HEK293 (cell line): ENCODE measurements at regions not wholly inside any gene's neighbourhood (a gene's known extent, or its start where the extent isn't known, plus 50 kb on each side); places are given as distances from the start of the nearest gene placed in this dataset.

Experiments used
- CTCF ChIA-PET: fragments of 350-600 bp; formaldehyde crosslinking; extraction: SDS; loops from one replicate; lab custom pipeline; 2021; ENCODE audit warnings: antibody characterized with exemption; lab: Yijun Ruan, JAX
- POLR2A ChIA-PET: fragments of 300-600 bp; formaldehyde crosslinking; extraction: SDS; loops from one replicate; lab custom pipeline; 2020; ENCODE audit warnings: antibody characterized with exemption, inconsistent platforms; lab: Yijun Ruan, JAX
- H3K27ac ChIP-seq: fragments of 200-500 bp; sonication (Bioruptor generic); 2 replicates; pipeline ENCODE4 v1.5.1; 2014; ENCODE audit warnings: low read depth, low read length, control low read depth, inconsistent platforms; ENCODE audit errors: extremely low read depth
- H3K36me3 ChIP-seq, 2 experiments: fragments of 200-500 bp in 1 of 2; sonication (Bioruptor generic) in 1 of 2; 1 replicate in 1 of 2; 2 replicates in 1 of 2; pipeline ENCODE4 v1.5.1; 2014 to 2017; ENCODE audit warnings: inconsistent platforms in 2 of 2, low read length in 2 of 2; ENCODE audit not compliant: control insufficient read depth in 2 of 2, insufficient read depth in 1 of 2
- H3K4me1 ChIP-seq: fragments of 200-500 bp; sonication (Bioruptor generic); 2 replicates; pipeline ENCODE4 v1.5.1; 2014; ENCODE audit warnings: mild to moderate bottlenecking, low read length, inconsistent platforms; ENCODE audit not compliant: control insufficient read depth, insufficient read depth
- H3K4me3 ChIP-seq: 2 replicates; pipeline ENCODE4 v1.5.1; 2011; ENCODE audit warnings: low read depth, mild to moderate bottlenecking, control low read depth, low read length, moderate library complexity
- H3K9me3 ChIP-seq: fragments of 200-500 bp; sonication (Bioruptor generic); 2 replicates; pipeline ENCODE4 v1.5.1; 2014; ENCODE audit warnings: low read depth, low read length, inconsistent platforms; ENCODE audit not compliant: control insufficient read depth, insufficient read depth
- GLIS1 ChIP-seq: fragments of 450-650 bp; formaldehyde crosslinking; IDR thresholded peaks from 2 replicates; pipeline ENCODE4 v1.5.1; 2016; ENCODE audit warnings: missing biosample characterization, missing genetic modification characterization
- REPIN1 ChIP-seq: fragments of 450-650 bp; formaldehyde crosslinking; IDR thresholded peaks from 2 replicates; pipeline ENCODE4 v1.5.1; 2017; ENCODE audit warnings: missing biosample characterization, missing genetic modification characterization, low read depth
- SCRT1 ChIP-seq: fragments of 450-650 bp; formaldehyde crosslinking; IDR thresholded peaks from 2 replicates; pipeline ENCODE4 v1.5.1; 2016; ENCODE audit warnings: missing biosample characterization, missing genetic modification characterization, borderline replicate concordance
- YY2 ChIP-seq: fragments of 450-650 bp; formaldehyde crosslinking; IDR thresholded peaks from 2 replicates; pipeline ENCODE4 v1.5.1; 2016; ENCODE audit warnings: missing biosample characterization, missing genetic modification characterization
- ZBTB21 ChIP-seq: fragments of 450-650 bp; formaldehyde crosslinking; IDR thresholded peaks from 2 replicates; pipeline ENCODE4 v1.5.1; 2017; ENCODE audit warnings: missing biosample characterization, missing genetic modification characterization
- ZFP41 ChIP-seq: fragments of 450-650 bp; formaldehyde crosslinking; IDR thresholded peaks from 2 replicates; pipeline ENCODE4 v1.5.1; 2016; ENCODE audit warnings: missing biosample characterization, missing genetic modification characterization, borderline replicate concordance
- ZNF174 ChIP-seq: fragments of 450-650 bp; formaldehyde crosslinking; IDR thresholded peaks from 2 replicates; pipeline ENCODE4 v1.5.0; 2017; ENCODE audit warnings: missing biosample characterization, mild to moderate bottlenecking, missing genetic modification characterization
- ZNF175 ChIP-seq: fragments of 450-650 bp; formaldehyde crosslinking; IDR thresholded peaks from 2 replicates; pipeline ENCODE4 v1.5.1; 2016; ENCODE audit warnings: missing biosample characterization, missing genetic modification characterization
- ZNF211 ChIP-seq: fragments of 450-650 bp; formaldehyde crosslinking; IDR thresholded peaks from 2 replicates; pipeline ENCODE4 v1.5.1; 2016; ENCODE audit warnings: low read depth, missing biosample characterization, missing genetic modification characterization
- ZNF214 ChIP-seq: fragments of 450-650 bp; formaldehyde crosslinking; IDR thresholded peaks from 2 replicates; pipeline ENCODE4 v1.5.1; 2017; ENCODE audit warnings: missing biosample characterization, mild to moderate bottlenecking, missing genetic modification characterization, borderline replicate concordance
- ZNF24 ChIP-seq: fragments of 450-650 bp; formaldehyde crosslinking; IDR thresholded peaks from 2 replicates; pipeline ENCODE4 v1.5.1; 2016; ENCODE audit warnings: missing biosample characterization, missing genetic modification characterization
- ZNF311 ChIP-seq: fragments of 450-650 bp; formaldehyde crosslinking; IDR thresholded peaks from 2 replicates; pipeline ENCODE4 v1.5.1; 2017; ENCODE audit warnings: missing biosample characterization, missing genetic modification characterization, borderline replicate concordance
- ZNF510 ChIP-seq: fragments of 450-650 bp; formaldehyde crosslinking; IDR thresholded peaks from 2 replicates; pipeline ENCODE4 v1.5.1; 2018; ENCODE audit warnings: mild to moderate bottlenecking, missing genetic modification characterization, missing biosample characterization; ENCODE audit not compliant: insufficient replicate concordance
- ZNF530 ChIP-seq: fragments of 450-650 bp; formaldehyde crosslinking; IDR thresholded peaks from 2 replicates; pipeline ENCODE4 v1.5.1; 2016; ENCODE audit warnings: low read depth, missing biosample characterization, missing genetic modification characterization
- ZNF585B ChIP-seq: fragments of 450-650 bp; formaldehyde crosslinking; IDR thresholded peaks from 2 replicates; pipeline ENCODE4 v1.5.1; 2016; ENCODE audit warnings: missing biosample characterization, missing genetic modification characterization
- ZNF596 ChIP-seq: fragments of 450-650 bp; IDR thresholded peaks from 2 replicates; pipeline ENCODE4 v1.5.0; 2018; ENCODE audit warnings: missing biosample characterization, mild to moderate bottlenecking, missing genetic modification characterization, moderate library complexity
- ZNF629 ChIP-seq: fragments of 450-650 bp; formaldehyde crosslinking; IDR thresholded peaks from 2 replicates; pipeline ENCODE4 v1.5.1; 2017; ENCODE audit warnings: missing biosample characterization, missing genetic modification characterization
- ZNF658 ChIP-seq: fragments of 450-650 bp; formaldehyde crosslinking; IDR thresholded peaks from 2 replicates; pipeline ENCODE4; 2016; ENCODE audit warnings: missing biosample characterization, missing genetic modification characterization
- ZNF830 ChIP-seq: fragments of 450-650 bp; IDR thresholded peaks from 2 replicates; pipeline ENCODE4 v1.5.0; 2018; ENCODE audit warnings: missing biosample characterization, missing genetic modification characterization, low read depth, mild to moderate bottlenecking, moderate library complexity
- ZSCAN16 ChIP-seq: fragments of 450-650 bp; formaldehyde crosslinking; IDR thresholded peaks from 2 replicates; pipeline ENCODE4 v1.5.1; 2016; ENCODE audit warnings: missing biosample characterization, missing genetic modification characterization
- TF ChIP-seq, protein P1 (sequence below): fragments of 450-650 bp; formaldehyde crosslinking; IDR thresholded peaks from 2 replicates; pipeline ENCODE4 v1.5.1; 2017; ENCODE audit warnings: missing biosample characterization, missing genetic modification characterization
- TF ChIP-seq, protein P2 (sequence below): fragments of 450-650 bp; formaldehyde crosslinking; IDR thresholded peaks from 2 replicates; pipeline ENCODE4 v1.5.1; 2016; ENCODE audit warnings: missing biosample characterization, missing genetic modification characterization
- TF ChIP-seq, protein P3 (sequence below): fragments of 450-650 bp; formaldehyde crosslinking; IDR thresholded peaks from 2 replicates; pipeline ENCODE4 v1.5.1; 2016; ENCODE audit warnings: missing biosample characterization, missing genetic modification characterization
- TF ChIP-seq, protein P4 (sequence below): fragments of 450-650 bp; formaldehyde crosslinking; IDR thresholded peaks from 2 replicates; pipeline ENCODE4 v1.5.1; 2017; ENCODE audit warnings: missing biosample characterization, missing genetic modification characterization
- TF ChIP-seq, protein P5 (sequence below): fragments of 450-650 bp; formaldehyde crosslinking; optimal IDR thresholded peaks from 2 replicates; pipeline ENCODE3; 2016; ENCODE audit warnings: missing biosample characterization, mild to moderate bottlenecking, missing genetic modification characterization
- TF ChIP-seq, protein P6 (sequence below): fragments of 450-650 bp; formaldehyde crosslinking; IDR thresholded peaks from 2 replicates; pipeline ENCODE4 v1.5.1; 2016; ENCODE audit warnings: missing biosample characterization, missing genetic modification characterization

DNA sequence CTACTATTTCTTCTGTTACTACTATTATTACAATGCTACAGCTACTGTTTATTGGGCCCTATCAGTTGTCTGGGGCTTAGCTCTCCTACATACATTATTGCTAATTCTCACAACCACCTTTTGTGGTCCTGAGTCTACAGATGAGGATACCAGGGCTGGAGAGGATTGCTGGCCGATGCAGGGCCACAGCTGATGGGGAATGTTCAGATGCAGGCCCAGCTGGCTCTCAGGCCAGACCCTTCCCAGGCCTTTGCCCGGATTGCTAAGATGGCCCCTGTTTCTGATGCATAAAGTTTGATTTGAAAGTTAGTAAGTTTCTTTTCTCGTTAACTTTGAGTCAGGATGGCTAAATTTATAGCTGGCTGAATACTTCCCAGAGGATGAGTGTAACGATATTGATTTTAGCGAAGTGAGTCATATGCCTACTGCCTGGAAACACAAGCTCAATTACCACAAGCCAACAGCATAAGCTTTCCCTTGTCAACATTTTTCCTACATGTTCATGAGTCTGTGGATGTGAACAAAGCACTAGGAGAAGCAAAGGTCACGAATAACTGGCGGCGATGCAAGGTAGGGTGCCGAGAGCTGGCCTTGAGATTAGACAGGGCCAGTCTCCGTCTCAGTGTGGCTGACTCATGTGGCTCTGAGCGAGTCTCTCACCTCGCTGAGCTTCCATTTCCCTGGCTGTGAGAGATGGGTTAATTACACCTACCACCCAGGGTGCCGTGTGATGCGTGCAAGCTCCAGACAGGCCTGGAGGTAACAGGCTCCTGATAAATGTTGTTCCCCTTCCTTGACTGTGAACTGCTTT is 111.0 kb downstream of the BEGAIN start:
- no peak overlapping the region for H3K4me3 ChIP-seq
- peaks cover 24% of the 10 kb centered on the region for H3K4me1 ChIP-seq
- no peaks in the 10 kb centered on the region for H3K9me3 ChIP-seq
- CTCF ChIA-PET: interaction anchor here (0.6 to 2.5 kb wide), 8 partner anchors 10 to 759 kb away, joined by 3 to 12 read pairs (median 4); no protein-coding TSS in a partner anchor
- peak overlapping the region; percentile 68 for H3K27ac ChIP-seq
- POLR2A ChIA-PET: interaction anchor here (0.9 to 1.6 kb wide), 4 partner anchors 10 to 101 kb away, joined by 3 to 9 read pairs (median 4); a partner anchor contains a TSS
- H3K36me3 ChIP-seq: no peaks in the 10 kb centered on the region
- TF ChIP-seq, protein P1, sequence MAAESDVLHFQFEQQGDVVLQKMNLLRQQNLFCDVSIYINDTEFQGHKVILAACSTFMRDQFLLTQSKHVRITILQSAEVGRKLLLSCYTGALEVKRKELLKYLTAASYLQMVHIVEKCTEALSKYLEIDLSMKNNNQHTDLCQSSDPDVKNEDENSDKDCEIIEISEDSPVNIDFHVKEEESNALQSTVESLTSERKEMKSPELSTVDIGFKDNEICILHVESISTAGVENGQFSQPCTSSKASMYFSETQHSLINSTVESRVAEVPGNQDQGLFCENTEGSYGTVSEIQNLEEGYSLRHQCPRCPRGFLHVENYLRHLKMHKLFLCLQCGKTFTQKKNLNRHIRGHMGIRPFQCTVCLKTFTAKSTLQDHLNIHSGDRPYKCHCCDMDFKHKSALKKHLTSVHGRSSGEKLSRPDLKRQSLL (tag by site-specific recombination): peak; percentile 86
- no peak for TF ChIP-seq YY2
- TF ChIP-seq ZNF530 (tag by site-specific recombination): no peak
- peak; percentile 100 for TF ChIP-seq GLIS1
- TF ChIP-seq, protein P2, sequence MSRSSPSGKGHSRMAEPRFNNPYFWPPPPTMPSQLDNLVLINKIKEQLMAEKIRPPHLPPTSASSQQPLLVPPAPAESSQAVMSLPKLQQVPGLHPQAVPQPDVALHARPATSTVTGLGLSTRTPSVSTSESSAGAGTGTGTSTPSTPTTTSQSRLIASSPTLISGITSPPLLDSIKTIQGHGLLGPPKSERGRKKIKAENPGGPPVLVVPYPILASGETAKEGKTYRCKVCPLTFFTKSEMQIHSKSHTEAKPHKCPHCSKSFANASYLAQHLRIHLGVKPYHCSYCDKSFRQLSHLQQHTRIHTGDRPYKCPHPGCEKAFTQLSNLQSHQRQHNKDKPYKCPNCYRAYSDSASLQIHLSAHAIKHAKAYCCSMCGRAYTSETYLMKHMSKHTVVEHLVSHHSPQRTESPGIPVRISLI: no peak
- no peak for TF ChIP-seq REPIN1
- peak; percentile 95 for TF ChIP-seq ZNF629 (tag by site-specific recombination)
- no peak for TF ChIP-seq ZNF311 (tag by site-specific recombination)
- TF ChIP-seq SCRT1: no peak
- peak; percentile 98 for TF ChIP-seq ZSCAN16
- no peak for TF ChIP-seq ZNF830 (tag by site-specific recombination)
- TF ChIP-seq ZBTB21 (tag by site-specific recombination): peak; percentile 74
- TF ChIP-seq, protein P3, sequence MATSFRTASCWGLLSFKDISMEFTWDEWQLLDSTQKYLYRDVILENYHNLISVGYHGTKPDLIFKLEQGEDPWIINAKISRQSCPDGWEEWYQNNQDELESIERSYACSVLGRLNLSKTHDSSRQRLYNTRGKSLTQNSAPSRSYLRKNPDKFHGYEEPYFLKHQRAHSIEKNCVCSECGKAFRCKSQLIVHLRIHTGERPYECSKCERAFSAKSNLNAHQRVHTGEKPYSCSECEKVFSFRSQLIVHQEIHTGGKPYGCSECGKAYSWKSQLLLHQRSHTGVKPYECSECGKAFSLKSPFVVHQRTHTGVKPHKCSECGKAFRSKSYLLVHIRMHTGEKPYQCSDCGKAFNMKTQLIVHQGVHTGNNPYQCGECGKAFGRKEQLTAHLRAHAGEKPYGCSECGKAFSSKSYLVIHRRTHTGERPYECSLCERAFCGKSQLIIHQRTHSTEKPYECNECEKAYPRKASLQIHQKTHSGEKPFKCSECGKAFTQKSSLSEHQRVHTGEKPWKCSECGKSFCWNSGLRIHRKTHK: no peak
- TF ChIP-seq ZNF510: no peak
- TF ChIP-seq, protein P4, sequence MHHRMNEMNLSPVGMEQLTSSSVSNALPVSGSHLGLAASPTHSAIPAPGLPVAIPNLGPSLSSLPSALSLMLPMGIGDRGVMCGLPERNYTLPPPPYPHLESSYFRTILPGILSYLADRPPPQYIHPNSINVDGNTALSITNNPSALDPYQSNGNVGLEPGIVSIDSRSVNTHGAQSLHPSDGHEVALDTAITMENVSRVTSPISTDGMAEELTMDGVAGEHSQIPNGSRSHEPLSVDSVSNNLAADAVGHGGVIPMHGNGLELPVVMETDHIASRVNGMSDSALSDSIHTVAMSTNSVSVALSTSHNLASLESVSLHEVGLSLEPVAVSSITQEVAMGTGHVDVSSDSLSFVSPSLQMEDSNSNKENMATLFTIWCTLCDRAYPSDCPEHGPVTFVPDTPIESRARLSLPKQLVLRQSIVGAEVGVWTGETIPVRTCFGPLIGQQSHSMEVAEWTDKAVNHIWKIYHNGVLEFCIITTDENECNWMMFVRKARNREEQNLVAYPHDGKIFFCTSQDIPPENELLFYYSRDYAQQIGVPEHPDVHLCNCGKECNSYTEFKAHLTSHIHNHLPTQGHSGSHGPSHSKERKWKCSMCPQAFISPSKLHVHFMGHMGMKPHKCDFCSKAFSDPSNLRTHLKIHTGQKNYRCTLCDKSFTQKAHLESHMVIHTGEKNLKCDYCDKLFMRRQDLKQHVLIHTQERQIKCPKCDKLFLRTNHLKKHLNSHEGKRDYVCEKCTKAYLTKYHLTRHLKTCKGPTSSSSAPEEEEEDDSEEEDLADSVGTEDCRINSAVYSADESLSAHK (tag by site-specific recombination): peak; percentile 87
- no peak for TF ChIP-seq ZFP41
- TF ChIP-seq ZNF585B (tag by site-specific recombination): no peak
- TF ChIP-seq ZNF214 (tag by site-specific recombination): no peak
- TF ChIP-seq, protein P5, sequence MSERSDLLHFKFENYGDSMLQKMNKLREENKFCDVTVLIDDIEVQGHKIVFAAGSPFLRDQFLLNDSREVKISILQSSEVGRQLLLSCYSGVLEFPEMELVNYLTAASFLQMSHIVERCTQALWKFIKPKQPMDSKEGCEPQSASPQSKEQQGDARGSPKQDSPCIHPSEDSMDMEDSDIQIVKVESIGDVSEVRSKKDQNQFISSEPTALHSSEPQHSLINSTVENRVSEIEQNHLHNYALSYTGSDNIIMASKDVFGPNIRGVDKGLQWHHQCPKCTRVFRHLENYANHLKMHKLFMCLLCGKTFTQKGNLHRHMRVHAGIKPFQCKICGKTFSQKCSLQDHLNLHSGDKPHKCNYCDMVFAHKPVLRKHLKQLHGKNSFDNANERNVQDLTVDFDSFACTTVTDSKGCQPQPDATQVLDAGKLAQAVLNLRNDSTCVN: no peak
- no peak for TF ChIP-seq ZNF175 (tag by site-specific recombination)
- peak; percentile 82 for TF ChIP-seq ZNF596
- TF ChIP-seq ZNF174 (tag by site-specific recombination): no peak
- TF ChIP-seq ZNF24 (tag by site-specific recombination): peak; percentile 96
- TF ChIP-seq ZNF658: no peak
- TF ChIP-seq ZNF211: no peak
- TF ChIP-seq, protein P6, sequence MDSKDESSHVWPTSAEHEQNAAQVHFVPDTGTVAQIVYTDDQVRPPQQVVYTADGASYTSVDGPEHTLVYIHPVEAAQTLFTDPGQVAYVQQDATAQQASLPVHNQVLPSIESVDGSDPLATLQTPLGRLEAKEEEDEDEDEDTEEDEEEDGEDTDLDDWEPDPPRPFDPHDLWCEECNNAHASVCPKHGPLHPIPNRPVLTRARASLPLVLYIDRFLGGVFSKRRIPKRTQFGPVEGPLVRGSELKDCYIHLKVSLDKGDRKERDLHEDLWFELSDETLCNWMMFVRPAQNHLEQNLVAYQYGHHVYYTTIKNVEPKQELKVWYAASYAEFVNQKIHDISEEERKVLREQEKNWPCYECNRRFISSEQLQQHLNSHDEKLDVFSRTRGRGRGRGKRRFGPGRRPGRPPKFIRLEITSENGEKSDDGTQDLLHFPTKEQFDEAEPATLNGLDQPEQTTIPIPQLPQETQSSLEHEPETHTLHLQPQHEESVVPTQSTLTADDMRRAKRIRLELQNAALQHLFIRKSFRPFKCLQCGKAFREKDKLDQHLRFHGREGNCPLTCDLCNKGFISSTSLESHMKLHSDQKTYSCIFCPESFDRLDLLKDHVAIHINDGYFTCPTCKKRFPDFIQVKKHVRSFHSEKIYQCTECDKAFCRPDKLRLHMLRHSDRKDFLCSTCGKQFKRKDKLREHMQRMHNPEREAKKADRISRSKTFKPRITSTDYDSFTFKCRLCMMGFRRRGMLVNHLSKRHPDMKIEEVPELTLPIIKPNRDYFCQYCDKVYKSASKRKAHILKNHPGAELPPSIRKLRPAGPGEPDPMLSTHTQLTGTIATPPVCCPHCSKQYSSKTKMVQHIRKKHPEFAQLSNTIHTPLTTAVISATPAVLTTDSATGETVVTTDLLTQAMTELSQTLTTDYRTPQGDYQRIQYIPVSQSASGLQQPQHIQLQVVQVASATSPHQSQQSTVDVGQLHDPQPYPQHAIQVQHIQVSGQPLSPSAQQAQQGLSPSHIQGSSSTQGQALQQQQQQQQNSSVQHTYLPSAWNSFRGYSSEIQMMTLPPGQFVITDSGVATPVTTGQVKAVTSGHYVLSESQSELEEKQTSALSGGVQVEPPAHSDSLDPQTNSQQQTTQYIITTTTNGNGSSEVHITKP (tag by site-specific recombination): peak; percentile 58
